Renal cortical epithelial cell (primary cell): ENCODE measurements at regions not wholly inside any gene's neighbourhood (a gene's known extent, or its start where the extent isn't known, plus 50 kb on each side); places are given as distances from the start of the nearest gene placed in this dataset.
"Not testable (repeated sequence)": the region's sequence is repeated elsewhere in the genome, so short reads cannot be mapped to it uniquely, and the experiment has no call there.

Source experiments
- DNase-seq: peaks from one replicate; pipeline ENCODE4 v3.0.0-alpha.2; 2011; ENCODE audit warnings: low read depth

GRCh38 chr5:40223884-40224402 is 455.8 kb upstream of the PTGER4 start:
- DNase-seq, result peak; percentile 63

- DNase-seq, result peak; percentile 74
Measured at GRCh38 chr5:40221796-40222195, 457.9 kb upstream of the PTGER4 start.

- DNase-seq, result no peak
Measured at GRCh38 chr5:40221255-40221654, 458.5 kb upstream of the PTGER4 start.

DNA sequence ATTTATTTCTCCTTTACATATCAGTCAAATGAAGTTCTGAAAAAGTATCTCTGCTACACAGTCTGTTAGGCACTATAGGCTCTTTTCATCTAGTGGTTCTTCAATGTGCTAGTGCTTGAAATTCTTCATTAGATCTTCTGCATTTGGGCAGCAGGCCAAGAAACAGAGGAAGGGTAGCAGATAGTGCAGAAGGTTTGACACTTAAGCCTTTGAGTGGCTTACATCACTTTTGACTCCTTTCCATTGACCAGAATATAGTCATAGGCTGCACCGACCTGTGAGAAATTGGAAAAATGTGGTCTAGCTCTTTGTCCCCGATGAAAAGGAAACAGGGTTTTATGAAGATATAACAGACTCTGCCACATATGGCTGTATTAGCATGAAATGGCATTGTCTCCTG is 459.5 kb upstream of the PTGER4 start:
- no peak for DNase-seq

DNA sequence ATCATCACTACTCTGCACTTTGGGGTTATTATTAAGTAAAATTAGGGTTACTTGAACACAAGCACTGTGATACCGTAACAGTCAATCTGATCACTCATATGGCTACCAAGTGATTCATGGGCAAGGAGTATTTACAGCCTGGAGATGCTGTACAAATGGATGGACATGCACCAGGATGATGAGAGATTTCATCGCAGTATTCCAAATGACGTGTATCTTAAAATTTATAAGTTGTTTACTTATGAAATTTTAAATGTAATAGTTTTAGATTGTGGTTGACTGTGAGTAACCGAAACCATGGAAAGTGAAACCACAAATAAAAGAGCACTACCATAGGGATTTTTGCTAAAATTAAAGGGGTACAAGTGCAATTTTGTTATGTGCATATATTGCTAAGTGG is 462.2 kb upstream of the PTGER4 start:
- no peak for DNase-seq

- no peak for DNase-seq
Measured at GRCh38 chr5:40210694-40211093, 469.0 kb upstream of the PTGER4 start.

GRCh38 chr5:40206030-40206429 is 473.7 kb upstream of the PTGER4 start:
- DNase-seq, result no peak

DNA sequence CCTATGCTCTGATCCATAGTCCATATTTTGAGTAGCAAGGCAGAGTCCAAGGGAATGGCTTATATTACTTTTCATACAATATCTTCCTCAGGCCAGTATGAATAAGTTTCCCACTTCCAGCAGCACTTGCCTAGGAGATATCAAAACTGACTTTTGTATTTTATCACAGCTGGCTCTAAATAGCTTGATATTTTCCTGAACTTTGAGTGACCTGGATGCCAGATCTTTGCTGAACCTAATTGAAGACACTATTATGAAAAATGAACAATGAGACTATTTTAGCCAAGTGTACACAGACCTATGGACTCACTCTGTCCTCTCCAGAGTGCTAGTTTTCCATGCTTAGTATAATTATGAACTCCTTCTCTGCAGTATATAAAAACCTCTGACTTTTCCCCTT is 475.6 kb upstream of the PTGER4 start:
- no peak for DNase-seq

GRCh38 chr5:40202814-40203440 is 476.8 kb upstream of the PTGER4 start:
- no peak for DNase-seq

GRCh38 chr5:40198736-40199135 is 481.0 kb upstream of the PTGER4 start:
- DNase-seq, result peak; percentile 9

DNA sequence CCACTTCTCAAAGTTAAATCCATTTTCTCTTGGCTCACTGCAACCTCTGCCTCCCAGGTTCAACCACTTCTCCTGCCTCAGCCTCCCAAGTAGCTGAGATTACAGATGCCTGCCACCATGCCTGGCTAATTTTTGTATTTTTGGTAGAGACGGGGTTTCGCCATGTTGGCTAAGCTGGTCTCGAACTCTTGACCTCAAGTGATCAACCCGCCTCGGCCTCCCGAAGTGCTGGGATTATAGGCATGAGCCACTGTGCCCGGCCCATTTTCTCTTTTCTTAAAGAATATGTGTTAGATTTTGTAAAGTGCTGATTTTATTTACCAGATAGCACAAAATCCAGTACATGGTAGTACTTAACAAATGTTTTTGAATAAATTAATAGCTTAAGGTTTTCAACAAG is 484.1 kb upstream of the PTGER4 start:
- not testable (repeated sequence) for DNase-seq

DNA sequence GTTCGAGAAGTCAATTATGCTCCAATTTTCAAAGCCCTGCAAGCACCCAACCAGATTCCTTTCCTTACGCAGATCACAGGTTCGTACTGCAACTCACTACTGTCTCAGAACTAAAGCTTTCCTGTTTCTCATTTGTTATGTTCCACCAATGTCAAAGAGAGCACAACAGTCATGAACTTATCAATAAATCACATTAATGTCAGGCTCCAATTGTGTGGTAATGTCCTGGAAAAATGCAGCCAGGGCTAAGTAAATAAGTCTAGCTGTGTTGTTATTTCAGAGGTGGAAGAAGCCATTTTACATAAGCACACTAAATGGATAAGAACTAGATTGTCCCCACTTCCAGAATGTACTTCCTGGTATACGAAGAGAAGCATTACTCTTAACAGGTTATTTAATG is 488.6 kb upstream of the PTGER4 start:
- DNase-seq, result peak; percentile 47

DNA sequence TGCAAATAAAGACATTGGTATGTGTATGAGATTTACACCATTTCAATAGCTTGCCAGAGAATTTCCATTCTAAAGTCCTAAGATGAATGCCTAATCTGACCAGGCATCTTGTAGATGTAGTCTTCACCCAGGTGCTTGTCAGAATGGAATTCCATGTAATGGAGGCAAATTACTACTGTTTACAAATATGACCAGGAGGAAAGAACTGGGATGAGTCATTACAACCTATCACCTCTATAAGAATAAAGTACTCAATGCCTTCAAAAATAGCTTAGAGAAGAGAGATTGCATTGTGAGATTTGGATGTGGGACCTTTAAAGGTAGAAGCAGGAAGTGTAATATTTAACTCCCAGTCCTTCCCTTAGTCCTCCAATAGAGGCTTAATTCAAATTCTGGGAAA is 507.0 kb upstream of the PTGER4 start:
- DNase-seq, result peak; percentile 45

DNA sequence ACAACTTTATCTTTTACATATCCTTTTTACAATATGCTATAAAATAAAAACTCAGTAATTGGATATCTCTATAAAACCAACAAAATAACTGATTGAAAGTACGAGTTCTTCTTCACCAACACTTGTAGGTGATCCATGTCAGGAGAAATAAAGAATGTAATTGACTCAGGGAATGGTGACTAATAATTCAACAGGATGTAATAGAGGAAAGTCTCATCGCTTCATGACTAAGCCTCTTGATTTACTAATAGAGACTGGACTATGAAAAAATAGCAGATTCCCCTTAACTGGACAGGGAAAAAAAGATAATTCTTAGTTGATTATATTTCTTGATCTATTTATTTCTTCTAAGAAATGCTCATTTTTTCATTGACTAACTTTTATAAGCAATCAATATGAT is 507.7 kb upstream of the PTGER4 start:
- peak; percentile 67 for DNase-seq

GRCh38 chr5:40167283-40167682 is 512.4 kb upstream of the PTGER4 start:
- no peak for DNase-seq

DNA sequence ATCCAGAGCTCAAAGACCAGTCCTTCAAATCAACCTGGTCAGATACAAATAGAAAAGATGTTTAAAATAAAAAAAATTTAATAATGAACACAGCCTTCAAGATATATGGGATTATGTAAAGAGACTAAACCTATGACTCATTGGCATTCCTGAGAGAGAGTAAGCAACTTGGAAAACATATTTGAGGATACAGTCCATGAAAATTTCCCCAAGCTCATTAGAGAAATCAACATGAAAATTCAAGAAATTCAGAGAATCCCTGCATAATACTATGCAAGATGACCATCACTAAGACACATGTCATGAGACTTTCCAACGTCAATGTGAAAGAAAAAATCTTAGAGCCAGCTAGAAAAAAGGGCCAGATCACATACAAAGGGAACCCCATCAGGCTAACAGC is 512.9 kb upstream of the PTGER4 start:
- DNase-seq, result no peak

- peak; percentile 6 for DNase-seq
Measured at GRCh38 chr5:40165789-40166728, 513.7 kb upstream of the PTGER4 start.

- no peak for DNase-seq
Measured at GRCh38 chr5:40165106-40165788, 514.5 kb upstream of the PTGER4 start.

DNA sequence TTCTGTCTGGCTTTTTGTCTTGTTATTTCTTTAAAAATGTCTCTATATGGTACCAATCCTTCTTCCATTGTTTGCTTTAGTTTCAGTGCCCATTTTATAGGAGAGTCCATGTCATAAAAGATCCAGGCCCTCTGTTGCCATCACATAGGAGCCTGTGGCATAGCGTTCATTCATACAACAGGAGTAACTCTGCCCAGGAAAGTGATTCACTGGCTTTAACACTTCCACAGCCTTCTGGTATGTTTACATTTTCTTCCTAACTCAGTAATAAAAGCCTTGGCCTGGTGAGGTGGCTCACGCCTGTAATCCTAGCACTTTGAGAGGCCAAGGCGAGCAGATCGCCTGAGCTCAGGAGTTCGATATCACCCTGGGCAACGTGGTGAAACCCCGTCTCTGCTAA is 519.3 kb upstream of the PTGER4 start:
- DNase-seq, result no peak

GRCh38 chr5:40154194-40154593 is 525.5 kb upstream of the PTGER4 start:
- DNase-seq, result no peak

GRCh38 chr5:40150896-40151295 is 528.8 kb upstream of the PTGER4 start:
- no peak for DNase-seq

GRCh38 chr5:40141896-40142295 is 537.8 kb upstream of the PTGER4 start:
- DNase-seq, result no peak
